ENCODE measurements at regions not wholly inside any gene's neighbourhood (a gene's known extent, or its start where the extent isn't known, plus 50 kb on each side); places are given as distances from the start of the nearest gene placed in this dataset.

- Histone ChIP-seq H3K9me3 (no peaks in the 10 kb centered on the region), H3K36me3 (no peaks in the 10 kb centered on the region), H3K4me3 (no peak overlapping the region), H3K27me3 (no peaks in the 10 kb centered on the region), H3K27ac (no peak overlapping the region), H3K4me1 (no peaks in the 10 kb centered on the region)
- DNase-seq (no peak), ATAC-seq (peak in 1 of 2 donors; percentile 19)
- TF ChIP-seq POLR2A (IDR thresholded peaks at IDR 0.05): no peak
- no peak for TF ChIP-seq CTCF (IDR thresholded peaks at IDR 0.05 in 4 of 5, conservative IDR thresholded peaks at IDR 0.05 in 1 of 5)
- in situ Hi-C loops (cut with MboI; ENCODE audit: low sequenced_read_pairs in 4 of 4): no loop called here
- intact Hi-C loops (cut with DNase I; ENCODE audit: low total_unique reads): no loop called here
Observed at GRCh38 chr5:44622331-44622730, 186.4 kb upstream of the MRPS30 start.

GRCh38 chr5:44619875-44620610, 188.7 kb upstream of the MRPS30 start:
- TF ChIP-seq POLR2A (IDR thresholded peaks at IDR 0.05): no peak
- no peak for TF ChIP-seq CTCF (IDR thresholded peaks at IDR 0.05 in 4 of 5, conservative IDR thresholded peaks at IDR 0.05 in 1 of 5)
- ATAC-seq: no peak
- no peaks in the 10 kb centered on the region for H3K36me3 ChIP-seq
- H3K27ac ChIP-seq: no peak overlapping the region
- intact Hi-C loops (cut with DNase I; ENCODE audit: low total_unique reads): no loop called here
- H3K4me3 ChIP-seq: no peak overlapping the region
- H3K9me3 ChIP-seq: no peaks in the 10 kb centered on the region
- in situ Hi-C loops (cut with MboI; ENCODE audit: low sequenced_read_pairs in 4 of 4): no loop called here
- no peaks in the 10 kb centered on the region for H3K27me3 ChIP-seq
- H3K4me1 ChIP-seq: no peaks in the 10 kb centered on the region
- no peak for DNase-seq

- DNase-seq (no peak), ATAC-seq (no peak)
- H3K27me3 ChIP-seq: no peaks in the 10 kb centered on the region
- TF ChIP-seq CTCF (IDR thresholded peaks at IDR 0.05 in 4 of 5, conservative IDR thresholded peaks at IDR 0.05 in 1 of 5) (no peak), POLR2A (IDR thresholded peaks at IDR 0.05) (no peak)
- H3K27ac ChIP-seq: no peak overlapping the region
- no peaks in the 10 kb centered on the region for H3K9me3 ChIP-seq
- H3K4me1 ChIP-seq: no peaks in the 10 kb centered on the region
- no peaks in the 10 kb centered on the region for H3K36me3 ChIP-seq
- intact Hi-C loops (cut with DNase I; ENCODE audit: low total_unique reads) (no loop called here), in situ Hi-C loops (cut with MboI; ENCODE audit: low sequenced_read_pairs in 4 of 4) (no loop called here)
- no peak overlapping the region for H3K4me3 ChIP-seq
Observed at GRCh38 chr5:44614845-44615244, 193.9 kb upstream of the MRPS30 start.

- intact Hi-C loops (cut with DNase I; ENCODE audit: low total_unique reads) (no loop called here), in situ Hi-C loops (cut with MboI; ENCODE audit: low sequenced_read_pairs in 4 of 4) (no loop called here)
- DNase-seq (no peak), ATAC-seq (no peak)
- TF ChIP-seq POLR2A (IDR thresholded peaks at IDR 0.05) (no peak), CTCF (IDR thresholded peaks at IDR 0.05 in 4 of 5, conservative IDR thresholded peaks at IDR 0.05 in 1 of 5) (no peak)
- Histone ChIP-seq H3K9me3 (no peaks in the 10 kb centered on the region), H3K4me1 (no peaks in the 10 kb centered on the region), H3K4me3 (no peak overlapping the region), H3K27me3 (no peaks in the 10 kb centered on the region), H3K36me3 (no peaks in the 10 kb centered on the region), H3K27ac (no peak overlapping the region)
Observed at GRCh38 chr5:44613936-44614335, 194.8 kb upstream of the MRPS30 start.

GRCh38 chr5:44605926-44606325, 202.8 kb upstream of the MRPS30 start:
- no peaks in the 10 kb centered on the region for H3K27me3 ChIP-seq
- no peaks in the 10 kb centered on the region for H3K4me1 ChIP-seq
- intact Hi-C loops (cut with DNase I; ENCODE audit: low total_unique reads) (no loop called here), in situ Hi-C loops (cut with MboI; ENCODE audit: low sequenced_read_pairs in 4 of 4) (no loop called here)
- no peak overlapping the region for H3K4me3 ChIP-seq
- no peak overlapping the region for H3K27ac ChIP-seq
- DNase-seq (no peak), ATAC-seq (no peak)
- H3K36me3 ChIP-seq: no peaks in the 10 kb centered on the region
- no peaks in the 10 kb centered on the region for H3K9me3 ChIP-seq
- TF ChIP-seq CTCF (IDR thresholded peaks at IDR 0.05 in 4 of 5, conservative IDR thresholded peaks at IDR 0.05 in 1 of 5) (no peak), POLR2A (IDR thresholded peaks at IDR 0.05) (no peak)

All from gastrocnemius medialis (tissue), 4 donors.